HG02870 (cell line): ENCODE measurements at regions not wholly inside any gene's neighbourhood (a gene's known extent, or its start where the extent isn't known, plus 50 kb on each side); places are given as distances from the start of the nearest gene placed in this dataset.
"Not testable (repeated sequence)": the region's sequence is repeated elsewhere in the genome, so short reads cannot be mapped to it uniquely, and the experiment has no call there.

Source experiments
- ATAC-seq: cut with Tn5 transposase; IDR thresholded peaks from one replicate; pipeline ENCODE4 v1.9.1; 2021; ENCODE audit warnings: mild to moderate bottlenecking, moderate library complexity; ENCODE audit not compliant: unreplicated experiment

- ATAC-seq, result no peak
Observed at GRCh38 chr16:80097098-80097497, 443.7 kb upstream of the DYNLRB2 start.

DNA sequence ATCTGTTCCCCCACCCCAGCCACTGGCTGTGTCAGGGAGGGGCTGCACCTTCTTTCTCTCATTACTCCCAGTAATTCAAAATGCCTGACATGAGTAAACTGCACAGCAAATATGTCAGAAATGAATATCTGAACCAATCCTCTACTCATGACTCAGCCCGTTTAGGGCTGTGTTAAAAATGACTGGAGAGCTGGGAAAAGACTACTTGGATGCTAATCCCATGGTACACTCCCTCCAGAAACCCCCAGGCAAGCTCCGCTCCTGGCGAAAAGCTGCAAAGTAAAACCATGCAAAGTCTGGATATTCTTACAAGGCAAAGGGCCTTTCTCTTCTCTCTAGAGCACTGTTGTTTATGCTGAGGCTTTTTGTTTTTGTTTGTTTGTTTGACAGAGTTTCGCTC is 448.1 kb upstream of the DYNLRB2 start:
- ATAC-seq, result no peak

- ATAC-seq, result not testable (repeated sequence)
Observed at GRCh38 chr16:80091453-80091852, 449.3 kb upstream of the DYNLRB2 start.

DNA sequence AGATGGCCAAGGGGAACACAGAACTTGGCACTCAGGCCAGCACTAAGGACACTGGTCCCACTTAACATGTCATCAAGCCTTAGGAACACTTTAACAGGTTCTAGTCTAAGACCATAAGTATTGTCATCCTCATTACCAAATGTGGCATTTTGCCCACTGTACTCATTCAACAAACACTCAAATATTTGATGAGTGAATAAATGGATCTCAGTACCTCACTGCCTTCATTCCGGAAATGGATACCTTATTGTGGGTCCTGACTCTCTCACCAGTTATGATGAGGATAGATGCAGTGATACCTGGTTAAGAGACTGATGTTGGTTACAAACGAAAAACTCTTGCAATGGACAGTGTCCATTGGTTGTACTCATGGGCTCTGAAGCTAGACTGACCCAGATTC is 455.2 kb upstream of the DYNLRB2 start:
- ATAC-seq, result no peak

DNA sequence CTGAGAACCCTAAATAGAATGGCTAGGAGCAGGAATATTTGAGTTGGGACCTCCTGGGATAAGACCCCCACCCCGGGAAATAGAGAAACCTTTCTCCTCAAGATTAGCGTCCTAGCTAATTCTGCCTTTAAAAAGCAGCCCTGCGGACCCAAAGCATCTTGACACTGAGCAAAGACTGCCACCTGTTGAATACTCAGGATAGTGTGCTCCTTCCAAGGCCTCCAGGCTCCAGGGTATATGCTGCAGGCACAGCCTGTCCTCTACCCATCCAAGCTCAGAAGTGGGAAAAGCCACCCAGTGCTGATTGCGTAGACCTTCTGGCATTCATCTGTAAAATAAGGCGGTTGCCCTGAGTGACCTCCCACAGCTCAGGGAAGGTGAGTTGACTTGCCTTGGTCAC is 456.2 kb upstream of the DYNLRB2 start:
- no peak for ATAC-seq

DNA sequence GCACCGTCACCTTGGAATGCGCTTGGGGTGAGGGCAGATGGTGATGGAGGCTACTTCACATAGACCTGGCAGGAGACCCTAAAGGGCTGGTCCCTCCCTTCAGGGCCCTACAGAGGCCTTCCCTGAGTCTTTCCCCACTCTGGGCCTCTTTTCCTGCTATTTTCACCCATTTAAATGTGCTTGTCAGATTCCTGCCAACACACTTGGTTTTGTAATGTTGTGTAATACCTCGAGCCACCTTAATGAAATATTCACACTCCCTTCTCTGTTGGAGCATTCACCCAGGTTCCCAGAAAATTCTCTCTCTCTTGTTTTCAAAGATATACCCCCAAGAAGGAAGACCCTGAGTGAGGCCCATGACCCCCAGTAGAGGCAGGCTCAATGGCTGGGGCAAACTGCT is 456.6 kb upstream of the DYNLRB2 start:
- no peak for ATAC-seq

DNA sequence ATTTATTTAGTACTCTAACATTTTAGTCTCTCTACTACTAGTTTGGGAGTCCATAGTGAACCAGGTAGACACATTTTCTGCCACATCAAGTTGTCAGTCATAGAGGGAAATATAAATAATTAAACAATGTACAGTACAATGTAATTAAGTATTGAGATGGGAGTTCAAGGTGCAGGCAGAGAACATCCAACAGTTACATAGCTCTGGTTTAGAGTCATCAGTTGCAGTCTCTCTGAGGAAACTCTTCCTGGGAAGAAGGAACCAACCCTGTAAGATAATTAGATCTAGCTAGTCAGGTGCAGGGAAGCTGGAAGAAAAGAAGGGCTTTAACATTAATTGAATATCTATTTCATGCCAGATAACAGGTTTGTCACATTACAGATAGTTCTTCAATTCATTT is 457.9 kb upstream of the DYNLRB2 start:
- no peak for ATAC-seq

GRCh38 chr16:80081846-80082245 is 458.9 kb upstream of the DYNLRB2 start:
- ATAC-seq, result no peak

DNA sequence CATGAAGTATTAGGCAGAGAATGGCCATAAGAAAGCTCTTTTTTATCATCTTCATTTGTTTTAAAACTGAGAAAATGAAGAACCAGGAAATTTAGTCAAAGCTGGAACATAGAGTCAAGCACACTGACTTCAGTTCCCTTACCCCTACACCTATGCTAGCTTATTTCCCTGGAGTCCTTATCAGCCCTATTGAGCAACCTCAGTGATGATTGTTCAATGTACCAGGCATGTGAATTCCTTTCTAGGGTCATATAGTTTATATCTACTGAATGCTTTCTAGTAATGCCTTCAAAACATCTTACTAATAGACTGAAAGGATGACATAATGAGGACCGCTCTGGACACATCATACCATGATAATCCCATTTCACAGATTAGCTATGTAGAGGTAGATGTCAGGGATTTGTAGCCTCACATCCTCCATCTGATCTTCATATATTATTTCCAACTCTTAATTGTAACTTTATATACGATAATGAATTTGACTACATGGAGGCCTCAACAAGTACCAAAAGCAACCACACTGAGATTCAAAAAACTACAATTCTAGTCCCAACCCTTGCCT is 460.4 kb upstream of the DYNLRB2 start:
- ATAC-seq, result no peak

- no peak for ATAC-seq
Observed at GRCh38 chr16:80079072-80079471, 461.7 kb upstream of the DYNLRB2 start.

DNA sequence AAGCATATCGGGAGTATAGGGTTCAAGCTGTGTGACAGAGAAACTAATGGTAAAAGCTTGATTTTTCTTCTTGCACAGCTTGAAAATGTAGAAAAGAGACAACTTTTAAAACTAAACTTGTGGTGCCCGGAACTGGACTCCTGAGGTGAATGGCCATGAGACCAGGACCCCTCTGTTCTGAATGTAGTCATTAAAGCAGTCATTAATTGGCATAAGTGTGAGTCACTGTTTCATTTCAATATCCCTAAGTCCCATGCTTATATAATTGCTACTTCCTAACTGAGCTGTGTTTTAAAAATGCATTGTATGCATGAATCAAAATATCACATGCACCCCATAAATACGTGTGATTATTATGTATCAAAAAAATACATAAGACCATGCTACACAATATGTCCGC is 463.1 kb upstream of the DYNLRB2 start:
- no peak for ATAC-seq

DNA sequence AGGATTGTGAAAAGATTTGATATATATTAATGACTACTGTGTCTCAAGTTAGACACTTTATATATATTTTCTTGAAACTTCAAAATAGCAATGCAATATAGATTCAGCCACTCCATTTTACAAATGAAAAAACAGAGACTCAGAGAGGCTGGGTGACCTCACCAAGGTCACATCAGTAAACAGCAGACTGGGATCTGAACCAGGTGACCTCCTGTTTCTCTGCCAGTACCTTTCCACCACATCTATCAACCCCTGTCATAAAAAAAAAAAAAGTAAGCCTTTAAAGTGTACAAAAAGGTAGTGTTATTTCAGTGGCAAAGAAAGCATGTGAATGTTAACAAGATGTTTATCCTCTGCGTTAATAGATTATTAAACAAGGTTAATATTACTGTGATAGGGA is 466.5 kb upstream of the DYNLRB2 start:
- ATAC-seq, result no peak

- ATAC-seq, result no peak
Observed at GRCh38 chr16:80071964-80072456, 468.8 kb upstream of the DYNLRB2 start.

DNA sequence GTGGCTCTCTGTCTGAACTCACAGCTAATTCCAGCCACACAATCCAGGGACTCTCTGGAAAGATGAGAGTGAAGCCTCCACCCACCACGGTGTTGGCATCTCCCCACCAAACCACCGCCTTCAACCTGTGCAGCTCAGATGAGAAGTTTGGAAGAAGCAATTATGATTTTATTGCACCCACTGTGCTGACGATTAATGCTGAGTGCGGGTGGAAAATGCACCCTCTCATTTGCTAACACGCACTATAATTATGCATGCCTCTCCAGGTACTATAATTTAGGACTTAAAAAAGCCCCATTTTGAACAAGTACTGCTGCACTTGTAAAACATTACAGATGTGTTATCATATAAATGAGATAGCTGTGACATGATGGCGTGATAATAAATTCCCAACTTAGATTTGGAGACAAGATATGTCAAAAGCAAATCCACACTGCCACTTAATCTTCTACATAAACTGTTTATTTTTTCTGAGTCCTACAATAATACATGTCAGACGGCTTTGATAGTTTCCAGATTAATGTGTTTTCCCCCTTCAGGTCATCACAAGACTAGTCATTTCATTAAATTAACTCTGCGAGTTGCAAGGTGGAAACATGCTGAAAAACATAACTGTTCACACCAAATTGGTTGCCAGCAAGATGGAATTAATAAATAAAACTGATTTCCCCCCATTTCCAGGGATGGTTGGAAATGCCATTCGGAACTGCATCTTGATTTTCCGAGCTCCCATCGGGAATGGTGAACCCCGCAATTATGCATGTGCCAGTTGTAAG is 466.5 kb upstream of the MAF start:
- ATAC-seq, result no peak

- no peak for ATAC-seq
Observed at GRCh38 chr16:80065541-80065940, 465.0 kb upstream of the MAF start.

- ATAC-seq, result no peak
Observed at GRCh38 chr16:80063713-80064069, 463.2 kb upstream of the MAF start.

GRCh38 chr16:80063031-80063712 is 462.6 kb upstream of the MAF start:
- ATAC-seq, result no peak

DNA sequence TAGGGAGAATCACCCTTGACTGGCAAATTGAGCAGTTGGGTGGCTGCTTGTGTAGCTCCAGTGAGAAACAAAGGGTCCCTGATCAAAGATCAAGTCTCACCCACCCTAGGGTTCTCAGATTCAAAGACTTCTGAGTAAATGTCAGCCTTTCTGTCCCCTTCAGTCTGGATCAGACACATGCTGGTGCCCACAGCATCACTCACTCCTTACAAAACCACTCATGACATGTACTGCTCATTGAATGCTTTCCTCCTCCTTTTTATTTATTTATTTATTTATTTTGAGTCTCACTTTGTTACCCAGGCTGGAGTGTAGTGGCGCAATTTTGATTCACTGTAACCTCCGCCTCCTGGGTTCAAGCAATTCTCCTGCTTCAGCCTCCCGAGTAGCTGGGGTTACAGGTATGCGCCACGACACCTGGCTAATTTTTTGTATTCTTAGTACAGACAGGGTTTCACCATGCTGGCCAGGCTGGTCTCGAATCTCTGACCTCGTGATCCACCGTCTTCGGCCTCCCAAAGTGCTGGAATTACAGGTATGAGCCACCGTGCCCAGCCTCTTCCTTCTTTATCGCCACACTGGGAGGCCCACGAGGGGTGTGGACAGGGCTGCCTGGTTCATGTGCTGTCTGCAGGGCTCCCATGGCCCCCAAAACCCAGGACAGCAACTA is 462.0 kb upstream of the MAF start:
- no peak for ATAC-seq

GRCh38 chr16:80060470-80060869 is 459.9 kb upstream of the MAF start:
- no peak for ATAC-seq

DNA sequence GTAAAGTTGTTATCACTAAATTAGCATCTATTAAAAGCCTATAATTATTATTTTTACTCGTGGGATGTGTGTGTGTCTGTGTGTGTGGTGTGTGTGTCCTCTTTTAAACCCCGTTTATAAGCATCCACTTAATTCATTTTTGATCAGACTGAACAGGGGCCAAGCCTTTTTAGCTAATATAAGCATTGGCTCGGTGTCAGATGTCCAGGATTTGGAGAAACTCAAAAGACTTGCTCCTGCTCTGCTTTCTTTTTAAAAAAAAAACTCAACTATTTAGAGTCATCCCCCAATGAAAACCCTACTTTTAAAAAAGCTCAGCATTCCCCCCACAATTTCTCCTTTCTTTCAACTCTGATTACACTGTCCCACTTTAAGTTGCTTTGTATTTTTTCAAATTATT is 459.3 kb upstream of the MAF start:
- no peak for ATAC-seq

- no peak for ATAC-seq
Observed at GRCh38 chr16:80058214-80058613, 457.7 kb upstream of the MAF start.

GRCh38 chr16:80056324-80056723 is 455.8 kb upstream of the MAF start:
- ATAC-seq, result no peak
